GM18861 (cell line): ENCODE measurements at regions not wholly inside any gene's neighbourhood (a gene's known extent, or its start where the extent isn't known, plus 50 kb on each side); places are given as distances from the start of the nearest gene placed in this dataset.

Experiments
- ATAC-seq: cut with Tn5 transposase; IDR thresholded peaks from one replicate; pipeline ENCODE4 v1.9.1; 2021; ENCODE audit not compliant: unreplicated experiment

- ATAC-seq: no peak
Observed at GRCh38 chr4:138927072-138927471, 88.5 kb upstream of the NOCT start.

GRCh38 chr4:138925495-138925894 lies 90.1 kb upstream of the NOCT start:
- no peak for ATAC-seq

GRCh38 chr4:138919094-138919936 lies 96.3 kb upstream of the NOCT start:
- ATAC-seq: peak; percentile 89

- ATAC-seq: no peak
Observed at GRCh38 chr4:138918169-138918869, 97.3 kb upstream of the NOCT start.

- no peak for ATAC-seq
Observed at GRCh38 chr4:138916763-138917162, 98.8 kb upstream of the NOCT start.

- no peak for ATAC-seq
Observed at GRCh38 chr4:138915756-138916155, 99.8 kb upstream of the NOCT start.

- no peak for ATAC-seq
Observed at GRCh38 chr4:138912704-138913340, 102.8 kb upstream of the NOCT start.

- no peak for ATAC-seq
Observed at GRCh38 chr4:138911909-138912703, 103.5 kb upstream of the NOCT start.

GRCh38 chr4:138910914-138911336 lies 104.7 kb upstream of the NOCT start:
- no peak for ATAC-seq

GRCh38 chr4:138910195-138910913 lies 105.2 kb upstream of the NOCT start:
- no peak for ATAC-seq

GRCh38 chr4:138909587-138909986 lies 106.0 kb upstream of the NOCT start:
- no peak for ATAC-seq

- ATAC-seq: no peak
Observed at GRCh38 chr4:138908134-138908533, 107.4 kb upstream of the NOCT start.

- ATAC-seq: no peak
Observed at GRCh38 chr4:138907174-138907573, 108.4 kb upstream of the NOCT start.

GRCh38 chr4:138904793-138905192 lies 110.8 kb upstream of the NOCT start:
- ATAC-seq: no peak

GRCh38 chr4:138903185-138903584 lies 112.4 kb upstream of the NOCT start:
- ATAC-seq: no peak

GRCh38 chr4:138902705-138903104 lies 112.9 kb upstream of the NOCT start:
- ATAC-seq: no peak

GRCh38 chr4:138901177-138901576 lies 114.4 kb upstream of the NOCT start:
- no peak for ATAC-seq

- ATAC-seq: no peak
Observed at GRCh38 chr4:138899999-138900398, 115.6 kb upstream of the NOCT start.

GRCh38 chr4:138898282-138898681 lies 117.3 kb upstream of the NOCT start:
- no peak for ATAC-seq

GRCh38 chr4:138897811-138898226 lies 117.8 kb upstream of the NOCT start:
- ATAC-seq: no peak
